ENCODE measurements at regions not wholly inside any gene's neighbourhood (a gene's known extent, or its start where the extent isn't known, plus 50 kb on each side); places are given as distances from the start of the nearest gene placed in this dataset.

DNA sequence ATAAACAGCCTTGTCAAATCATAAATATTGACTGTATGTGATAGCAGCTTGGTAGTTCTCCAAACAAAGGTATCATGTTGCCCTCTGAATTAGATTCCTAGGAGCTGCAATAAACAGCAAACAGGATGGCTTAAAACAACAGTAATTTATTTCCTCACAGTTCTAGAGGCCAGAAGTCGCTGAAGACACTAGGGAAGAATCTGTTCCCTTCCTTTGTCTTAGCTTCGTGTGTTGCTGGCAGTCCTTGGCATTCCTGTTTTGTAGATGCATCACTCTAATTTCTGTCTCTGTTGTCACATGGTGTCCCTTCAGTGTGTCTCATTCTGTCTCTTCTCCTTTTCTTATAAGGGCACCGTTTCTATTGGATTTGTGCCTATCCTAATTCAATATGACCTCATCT lies 679.3 kb downstream of the OTOL1 start:
- no peak overlapping the region for H3K4me3 ChIP-seq (ENCODE audit: low read depth, low read length)
- DNase-seq (ENCODE audit: low read depth), result peak; percentile 12
- TF ChIP-seq, protein P1, sequence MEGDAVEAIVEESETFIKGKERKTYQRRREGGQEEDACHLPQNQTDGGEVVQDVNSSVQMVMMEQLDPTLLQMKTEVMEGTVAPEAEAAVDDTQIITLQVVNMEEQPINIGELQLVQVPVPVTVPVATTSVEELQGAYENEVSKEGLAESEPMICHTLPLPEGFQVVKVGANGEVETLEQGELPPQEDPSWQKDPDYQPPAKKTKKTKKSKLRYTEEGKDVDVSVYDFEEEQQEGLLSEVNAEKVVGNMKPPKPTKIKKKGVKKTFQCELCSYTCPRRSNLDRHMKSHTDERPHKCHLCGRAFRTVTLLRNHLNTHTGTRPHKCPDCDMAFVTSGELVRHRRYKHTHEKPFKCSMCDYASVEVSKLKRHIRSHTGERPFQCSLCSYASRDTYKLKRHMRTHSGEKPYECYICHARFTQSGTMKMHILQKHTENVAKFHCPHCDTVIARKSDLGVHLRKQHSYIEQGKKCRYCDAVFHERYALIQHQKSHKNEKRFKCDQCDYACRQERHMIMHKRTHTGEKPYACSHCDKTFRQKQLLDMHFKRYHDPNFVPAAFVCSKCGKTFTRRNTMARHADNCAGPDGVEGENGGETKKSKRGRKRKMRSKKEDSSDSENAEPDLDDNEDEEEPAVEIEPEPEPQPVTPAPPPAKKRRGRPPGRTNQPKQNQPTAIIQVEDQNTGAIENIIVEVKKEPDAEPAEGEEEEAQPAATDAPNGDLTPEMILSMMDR (IDR thresholded peaks at IDR 0.05; ENCODE audit: insufficient read depth, low read depth, low read length), result no peak

DNA sequence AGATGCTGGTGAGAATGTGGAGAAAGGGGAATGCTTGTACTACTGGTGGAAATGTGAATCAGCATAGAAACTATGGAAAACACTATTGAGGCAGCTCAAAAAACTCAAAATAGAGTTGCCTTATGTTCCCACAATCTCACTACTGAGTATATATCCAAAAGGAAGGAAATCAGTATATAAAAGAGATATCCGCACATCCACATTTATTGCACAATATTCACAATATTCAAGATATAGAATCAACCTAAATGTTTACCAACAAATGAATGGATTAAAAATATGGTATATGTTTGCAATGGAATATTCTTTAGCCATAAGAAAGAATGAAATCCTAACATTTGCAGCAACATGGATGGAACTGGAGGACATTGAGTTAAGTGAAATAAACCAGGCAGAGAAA lies 686.8 kb downstream of the OTOL1 start:
- TF ChIP-seq, protein P1 (IDR thresholded peaks at IDR 0.05; ENCODE audit: insufficient read depth, low read depth, low read length), result no peak
- H3K4me3 ChIP-seq (ENCODE audit: low read depth, low read length), result no peak overlapping the region
- DNase-seq (ENCODE audit: low read depth), result no peak

DNA sequence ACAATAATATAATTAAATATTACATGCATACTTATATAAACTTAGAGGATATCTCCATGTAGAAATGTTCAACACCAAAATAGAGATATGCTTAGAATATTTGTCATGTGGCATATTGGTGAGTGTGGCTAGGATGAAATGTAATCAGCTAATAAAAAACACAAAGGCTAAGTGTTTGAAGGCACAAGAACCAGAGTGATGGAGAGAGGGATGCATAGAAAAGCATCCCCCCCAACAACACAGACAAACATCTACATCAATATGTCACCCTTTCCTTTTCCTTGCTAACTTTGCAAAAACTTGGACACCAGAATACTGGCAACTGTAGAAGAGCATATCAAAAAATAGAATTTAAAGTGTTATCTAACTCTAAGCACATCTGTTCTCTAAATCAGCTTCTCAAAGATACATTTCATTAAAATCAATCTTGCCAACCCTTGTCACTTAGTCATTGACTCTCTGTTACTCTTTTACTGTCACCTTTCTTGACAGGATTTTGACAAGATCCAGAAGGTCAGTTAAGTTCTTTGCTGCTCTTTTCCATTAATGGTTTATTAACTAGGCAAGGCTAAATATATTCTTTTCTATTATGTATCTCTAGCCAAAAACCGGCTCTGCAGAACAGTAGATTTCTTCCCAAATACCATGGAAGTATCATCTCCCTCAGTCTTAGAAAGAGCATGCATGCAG lies 695.9 kb downstream of the OTOL1 start:
- TF ChIP-seq, protein P1 (IDR thresholded peaks at IDR 0.05; ENCODE audit: insufficient read depth, low read depth, low read length), result no peak
- H3K4me3 ChIP-seq (ENCODE audit: low read depth, low read length), result no peak overlapping the region
- no peak for DNase-seq (ENCODE audit: low read depth)

DNA sequence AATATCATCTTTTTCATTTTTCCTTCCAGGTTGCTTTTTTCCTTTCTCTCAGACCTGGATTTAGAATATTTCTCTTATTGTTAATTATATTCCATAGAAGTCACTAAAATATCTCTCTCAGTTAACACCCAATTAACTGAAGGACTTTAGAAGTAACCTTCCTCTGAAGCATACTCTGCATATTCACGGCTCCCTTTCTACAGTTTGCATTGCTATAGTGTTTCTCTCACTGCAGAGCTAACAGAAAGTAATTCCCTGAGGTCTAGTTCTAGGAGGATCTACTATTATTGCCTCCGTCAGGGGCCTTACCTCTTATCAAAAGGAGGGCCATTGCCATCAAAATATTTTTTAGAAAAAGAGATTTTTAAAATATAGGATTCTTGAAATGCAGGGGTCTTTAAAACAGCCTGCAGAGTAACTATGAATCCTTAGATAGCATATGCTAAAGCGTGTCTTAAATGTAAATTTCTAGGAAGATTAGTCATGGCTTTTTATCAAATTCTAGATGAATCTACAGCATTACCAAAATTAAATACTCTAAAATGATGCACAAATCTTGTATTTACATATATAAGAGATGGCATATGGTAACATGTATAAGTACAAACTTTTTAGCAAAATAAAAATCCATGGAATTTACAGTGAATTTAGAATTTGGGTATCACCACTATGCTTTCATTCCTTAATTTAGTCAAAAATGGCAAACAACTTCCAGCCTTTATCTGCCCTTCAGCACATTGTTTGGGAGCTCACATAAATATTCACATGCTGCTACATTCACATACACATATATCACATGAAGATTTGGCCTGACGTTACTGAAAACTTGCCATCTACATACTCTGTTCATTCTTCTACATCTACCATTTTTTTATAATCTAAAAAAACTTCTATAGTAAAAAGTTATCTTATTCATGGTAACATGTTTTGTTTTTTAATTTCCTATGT lies 696.8 kb downstream of the OTOL1 start:
- TF ChIP-seq, protein P1 (IDR thresholded peaks at IDR 0.05; ENCODE audit: insufficient read depth, low read depth, low read length), result no peak
- no peak for DNase-seq (ENCODE audit: low read depth)
- H3K4me3 ChIP-seq (ENCODE audit: low read depth, low read length), result no peak overlapping the region

DNA sequence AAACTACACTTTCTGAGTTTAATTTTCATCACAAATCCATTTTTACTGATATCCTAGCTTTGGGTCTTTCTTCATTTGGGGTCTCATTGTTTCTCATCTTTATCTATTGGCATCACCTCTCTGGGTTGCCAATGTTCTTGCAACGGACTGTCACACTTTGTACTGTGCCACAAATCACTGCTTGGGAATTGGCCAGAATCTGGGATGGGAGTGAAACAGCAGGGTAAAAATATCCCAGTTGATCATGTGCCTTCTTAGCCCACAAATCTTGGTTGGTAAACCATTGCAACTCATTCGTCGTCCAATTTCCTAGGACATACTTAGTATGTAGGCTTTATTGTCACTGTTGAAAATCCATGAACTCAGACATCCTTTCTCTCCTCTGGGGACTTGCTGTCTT lies 698.5 kb downstream of the OTOL1 start:
- TF ChIP-seq, protein P1 (IDR thresholded peaks at IDR 0.05; ENCODE audit: insufficient read depth, low read depth, low read length), result no peak
- H3K4me3 ChIP-seq (ENCODE audit: low read depth, low read length), result no peak overlapping the region
- no peak for DNase-seq (ENCODE audit: low read depth)

DNA sequence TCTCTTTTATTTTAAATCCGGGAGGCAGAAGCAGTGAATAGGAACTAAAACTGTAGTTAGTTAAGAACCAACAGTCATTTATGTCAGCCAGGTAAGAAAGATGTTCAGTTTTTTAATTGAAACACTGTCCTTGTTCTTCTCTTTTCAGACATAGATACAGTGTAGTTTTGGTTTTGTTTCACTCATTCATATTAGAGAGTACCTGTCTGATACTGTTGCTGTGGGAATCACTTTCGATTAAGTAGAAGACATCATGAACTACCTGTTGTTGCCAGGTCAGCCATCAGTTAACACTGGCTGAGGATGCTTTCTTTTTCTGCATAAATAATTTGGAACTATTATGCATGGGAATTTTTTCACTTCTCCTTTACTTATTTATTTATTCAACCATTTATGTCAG lies 700.4 kb downstream of the OTOL1 start:
- H3K4me3 ChIP-seq (ENCODE audit: low read depth, low read length), result no peak overlapping the region
- TF ChIP-seq, protein P1 (IDR thresholded peaks at IDR 0.05; ENCODE audit: insufficient read depth, low read depth, low read length), result no peak
- no peak for DNase-seq (ENCODE audit: low read depth)
